Kidney epithelial cell (primary cell): ENCODE measurements at regions not wholly inside any gene's neighbourhood (a gene's known extent, or its start where the extent isn't known, plus 50 kb on each side); places are given as distances from the start of the nearest gene placed in this dataset.
A peak's percentile ranks its signal among the peaks of the same experiment; 100 is the strongest.
"Not testable (repeated sequence)": the region's sequence is repeated elsewhere in the genome, so short reads cannot be mapped to it uniquely, and the experiment has no call there.

Source experiments
- DNase-seq: peaks from one replicate; pipeline ENCODE4 v3.0.0-alpha.2; 2010; ENCODE audit warnings: low read depth
- H3K27me3 ChIP-seq: 2 replicates; pipeline ENCODE4 v1.6.0; 2011; ENCODE audit warnings: low read length; ENCODE audit not compliant: control insufficient read depth, insufficient read depth
- H3K36me3 ChIP-seq: 2 replicates; pipeline ENCODE4 v1.5.1; 2011; ENCODE audit warnings: low read length; ENCODE audit not compliant: control insufficient read depth, insufficient read depth
- H3K4me3 ChIP-seq: 2 replicates; pipeline ENCODE4 v1.5.1; 2011; ENCODE audit warnings: low read depth, mild to moderate bottlenecking, control low read depth, low read length
- CTCF ChIP-seq: IDR thresholded peaks from 2 replicates; pipeline ENCODE4 v1.5.1; 2011; ENCODE audit warnings: mild to moderate bottlenecking, moderate library complexity, low read length, control low read depth, inconsistent platforms; ENCODE audit not compliant: insufficient read depth, poor library complexity, severe bottlenecking

GRCh38 chr2:75896779-75897366 lies 186.2 kb upstream of the GCFC2 start:
- no peak overlapping the region for H3K4me3 ChIP-seq
- H3K27me3 ChIP-seq: no peaks in the 10 kb centered on the region
- no peaks in the 10 kb centered on the region for H3K36me3 ChIP-seq
- DNase-seq: peak; percentile 1
- peak; percentile 84 for TF ChIP-seq CTCF

GRCh38 chr2:75894170-75894569 lies 183.5 kb upstream of the GCFC2 start:
- H3K27me3 ChIP-seq: no peaks in the 10 kb centered on the region
- no peaks in the 10 kb centered on the region for H3K36me3 ChIP-seq
- TF ChIP-seq CTCF: no peak
- no peak overlapping the region for H3K4me3 ChIP-seq
- no peak for DNase-seq

- no peak overlapping the region for H3K4me3 ChIP-seq
- TF ChIP-seq CTCF: no peak
- no peaks in the 10 kb centered on the region for H3K36me3 ChIP-seq
- no peaks in the 10 kb centered on the region for H3K27me3 ChIP-seq
- no peak for DNase-seq
Measured at GRCh38 chr2:75892490-75892889, 181.8 kb upstream of the GCFC2 start.

- Histone ChIP-seq H3K4me3 (no peak overlapping the region), H3K36me3 (no peaks in the 10 kb centered on the region), H3K27me3 (no peaks in the 10 kb centered on the region)
- DNase-seq: no peak
- no peak for TF ChIP-seq CTCF
Measured at GRCh38 chr2:75882530-75882929, 171.8 kb upstream of the GCFC2 start.

GRCh38 chr2:75875606-75876005 lies 164.9 kb upstream of the GCFC2 start:
- not testable (repeated sequence) for H3K4me3 ChIP-seq, H3K27me3 ChIP-seq, H3K36me3 ChIP-seq, DNase-seq

- not testable (repeated sequence) for DNase-seq, H3K36me3 ChIP-seq, H3K27me3 ChIP-seq, H3K4me3 ChIP-seq
Measured at GRCh38 chr2:75871762-75872614, 161.3 kb upstream of the GCFC2 start.
